ENCODE measurements at regions not wholly inside any gene's neighbourhood (a gene's known extent, or its start where the extent isn't known, plus 50 kb on each side); places are given as distances from the start of the nearest gene placed in this dataset.

DNA sequence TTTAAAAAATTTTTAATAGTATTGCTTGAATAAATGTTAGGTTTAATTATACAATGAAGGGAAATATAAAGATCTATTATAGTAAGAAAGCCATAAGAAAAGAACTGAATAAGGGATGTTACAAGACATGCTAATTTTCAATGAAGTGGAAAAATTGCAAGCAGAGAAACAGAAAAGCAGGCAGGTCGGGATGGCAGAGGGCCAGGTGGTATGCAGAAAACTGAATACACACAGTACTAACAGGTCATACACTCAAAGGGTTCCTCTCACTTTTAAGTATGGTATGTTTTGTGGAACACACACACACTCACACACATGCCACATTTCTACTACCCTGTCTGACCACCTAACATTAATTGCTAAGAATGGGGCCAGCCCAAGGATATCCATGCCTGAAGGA lies 76.7 kb upstream of the DTNA start:
- no peak overlapping the region for H2AFZ ChIP-seq (ENCODE audit: low read length)
- H3K9ac ChIP-seq (ENCODE audit: low read length) = no peak overlapping the region
- no peaks in the 10 kb centered on the region for H3F3A ChIP-seq (ENCODE audit: insufficient read depth, low read length)
- H3K27me3 ChIP-seq (ENCODE audit: insufficient read depth, low read length) = no peaks in the 10 kb centered on the region
- TF ChIP-seq, protein P1, sequence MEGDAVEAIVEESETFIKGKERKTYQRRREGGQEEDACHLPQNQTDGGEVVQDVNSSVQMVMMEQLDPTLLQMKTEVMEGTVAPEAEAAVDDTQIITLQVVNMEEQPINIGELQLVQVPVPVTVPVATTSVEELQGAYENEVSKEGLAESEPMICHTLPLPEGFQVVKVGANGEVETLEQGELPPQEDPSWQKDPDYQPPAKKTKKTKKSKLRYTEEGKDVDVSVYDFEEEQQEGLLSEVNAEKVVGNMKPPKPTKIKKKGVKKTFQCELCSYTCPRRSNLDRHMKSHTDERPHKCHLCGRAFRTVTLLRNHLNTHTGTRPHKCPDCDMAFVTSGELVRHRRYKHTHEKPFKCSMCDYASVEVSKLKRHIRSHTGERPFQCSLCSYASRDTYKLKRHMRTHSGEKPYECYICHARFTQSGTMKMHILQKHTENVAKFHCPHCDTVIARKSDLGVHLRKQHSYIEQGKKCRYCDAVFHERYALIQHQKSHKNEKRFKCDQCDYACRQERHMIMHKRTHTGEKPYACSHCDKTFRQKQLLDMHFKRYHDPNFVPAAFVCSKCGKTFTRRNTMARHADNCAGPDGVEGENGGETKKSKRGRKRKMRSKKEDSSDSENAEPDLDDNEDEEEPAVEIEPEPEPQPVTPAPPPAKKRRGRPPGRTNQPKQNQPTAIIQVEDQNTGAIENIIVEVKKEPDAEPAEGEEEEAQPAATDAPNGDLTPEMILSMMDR (IDR thresholded peaks at IDR 0.05; ENCODE audit: low read length) = no peak
- no peak for TF ChIP-seq EZH2 (IDR thresholded peaks at IDR 0.05; ENCODE audit: borderline replicate concordance, low read length)
- H3K9me2 ChIP-seq (ENCODE audit: low read depth, low read length) = no peaks in the 10 kb centered on the region
- no peaks in the 10 kb centered on the region for H4K20me1 ChIP-seq (ENCODE audit: insufficient read depth, low read length)
- H3K9me3 ChIP-seq (ENCODE audit: low read length) = no peaks in the 10 kb centered on the region
- H3K4me2 ChIP-seq (ENCODE audit: low read length) = no peak overlapping the region
- H3K79me2 ChIP-seq (ENCODE audit: insufficient read depth, low read length) = no peaks in the 10 kb centered on the region
- H3K27ac ChIP-seq (ENCODE audit: low read depth, low read length, poor library complexity, severe bottlenecking) = no peak overlapping the region
- no peak overlapping the region for H3K4me3 ChIP-seq (ENCODE audit: low read depth, low read length, poor library complexity, severe bottlenecking)
- H3K4me1 ChIP-seq (ENCODE audit: insufficient read depth, low read length, severe bottlenecking) = no peaks in the 10 kb centered on the region
- no peaks in the 10 kb centered on the region for H3K36me3 ChIP-seq (ENCODE audit: insufficient read depth, low read length)

DNA sequence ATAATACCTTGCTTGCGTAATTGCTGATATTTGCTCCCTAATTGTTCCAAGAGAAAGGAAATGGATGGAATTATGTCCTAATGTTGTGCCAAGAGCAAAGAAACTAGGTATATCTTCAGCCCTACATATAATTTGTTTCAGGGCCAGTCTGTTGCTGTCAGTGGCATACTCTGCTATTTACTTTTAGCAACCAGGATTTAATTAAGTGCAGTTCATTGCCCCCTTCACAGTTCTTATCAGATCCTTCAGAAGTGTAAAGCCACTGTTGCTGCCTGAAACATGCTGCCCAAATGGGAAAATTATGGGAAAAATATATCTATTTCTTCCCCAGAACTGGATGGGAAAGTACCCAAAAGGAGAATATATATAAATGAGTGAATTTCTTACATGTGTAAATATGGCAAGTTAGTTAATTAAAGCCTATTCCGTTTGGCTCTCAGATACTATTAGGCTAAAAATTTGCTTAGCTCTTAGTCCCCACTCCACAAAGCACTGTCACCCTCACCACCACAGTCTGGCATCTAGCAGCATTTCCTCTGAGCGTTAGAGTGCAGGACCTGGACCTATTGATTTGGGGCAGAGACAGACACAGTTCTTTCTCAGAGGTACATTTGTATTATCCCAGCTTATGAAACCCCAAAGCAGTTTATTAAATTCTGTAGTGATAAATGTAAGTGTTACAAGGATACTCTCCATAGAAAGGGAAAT lies 72.8 kb upstream of the DTNA start:
- Histone ChIP-seq H3K4me1 (ENCODE audit: insufficient read depth, low read length, severe bottlenecking) (no peaks in the 10 kb centered on the region), H3K9me2 (ENCODE audit: low read depth, low read length) (no peaks in the 10 kb centered on the region), H3K9ac (ENCODE audit: low read length) (no peak overlapping the region), H3K9me3 (ENCODE audit: low read length) (no peaks in the 10 kb centered on the region), H3K36me3 (ENCODE audit: insufficient read depth, low read length) (no peaks in the 10 kb centered on the region), H3K27me3 (ENCODE audit: insufficient read depth, low read length) (no peaks in the 10 kb centered on the region), H3F3A (ENCODE audit: insufficient read depth, low read length) (no peaks in the 10 kb centered on the region), H3K27ac (ENCODE audit: low read depth, low read length, poor library complexity, severe bottlenecking) (no peak overlapping the region), H4K20me1 (ENCODE audit: insufficient read depth, low read length) (no peaks in the 10 kb centered on the region), H3K4me3 (ENCODE audit: low read depth, low read length, poor library complexity, severe bottlenecking) (no peak overlapping the region), H3K79me2 (ENCODE audit: insufficient read depth, low read length) (no peaks in the 10 kb centered on the region), H2AFZ (ENCODE audit: low read length) (no peak overlapping the region), H3K4me2 (ENCODE audit: low read length) (no peak overlapping the region)
- TF ChIP-seq, protein P1 (IDR thresholded peaks at IDR 0.05; ENCODE audit: low read length) = no peak
- TF ChIP-seq EZH2 (IDR thresholded peaks at IDR 0.05; ENCODE audit: borderline replicate concordance, low read length) = no peak

DNA sequence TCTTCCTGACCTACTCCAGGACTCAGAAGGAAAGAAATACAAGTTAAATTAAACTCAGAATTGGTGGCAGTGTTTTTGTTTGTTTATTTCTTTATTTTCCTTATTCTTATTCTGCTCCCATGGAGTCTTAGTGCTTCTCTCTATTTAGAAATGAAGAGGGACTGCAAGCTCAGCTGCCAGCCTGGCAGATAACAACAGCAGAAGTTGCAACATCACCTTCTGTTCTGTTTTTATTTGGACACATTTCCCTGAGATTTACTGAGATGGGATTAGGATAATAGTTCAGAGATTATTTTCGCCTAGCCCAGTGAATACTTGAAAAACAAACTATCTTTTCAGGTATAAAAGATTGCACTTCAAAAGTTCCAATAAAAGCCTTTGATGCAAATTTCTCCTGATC lies 70.4 kb upstream of the DTNA start:
- no peaks in the 10 kb centered on the region for H3K27me3 ChIP-seq (ENCODE audit: insufficient read depth, low read length)
- no peaks in the 10 kb centered on the region for H3K79me2 ChIP-seq (ENCODE audit: insufficient read depth, low read length)
- no peaks in the 10 kb centered on the region for H3K9me2 ChIP-seq (ENCODE audit: low read depth, low read length)
- no peaks in the 10 kb centered on the region for H4K20me1 ChIP-seq (ENCODE audit: insufficient read depth, low read length)
- H2AFZ ChIP-seq (ENCODE audit: low read length) = no peak overlapping the region
- TF ChIP-seq EZH2 (IDR thresholded peaks at IDR 0.05; ENCODE audit: borderline replicate concordance, low read length) = no peak
- TF ChIP-seq, protein P1 (IDR thresholded peaks at IDR 0.05; ENCODE audit: low read length) = no peak
- no peak overlapping the region for H3K27ac ChIP-seq (ENCODE audit: low read depth, low read length, poor library complexity, severe bottlenecking)
- H3K4me1 ChIP-seq (ENCODE audit: insufficient read depth, low read length, severe bottlenecking) = no peaks in the 10 kb centered on the region
- no peak overlapping the region for H3K4me2 ChIP-seq (ENCODE audit: low read length)
- no peaks in the 10 kb centered on the region for H3F3A ChIP-seq (ENCODE audit: insufficient read depth, low read length)
- no peaks in the 10 kb centered on the region for H3K9me3 ChIP-seq (ENCODE audit: low read length)
- no peak overlapping the region for H3K4me3 ChIP-seq (ENCODE audit: low read depth, low read length, poor library complexity, severe bottlenecking)
- no peaks in the 10 kb centered on the region for H3K36me3 ChIP-seq (ENCODE audit: insufficient read depth, low read length)
- H3K9ac ChIP-seq (ENCODE audit: low read length) = no peak overlapping the region
